SK-N-MC (cell line): ENCODE measurements at regions not wholly inside any gene's neighbourhood (a gene's known extent, or its start where the extent isn't known, plus 50 kb on each side); places are given as distances from the start of the nearest gene placed in this dataset.

ENCODE experiments used
- DNase-seq: peaks from one replicate; pipeline ENCODE4 v3.0.0-alpha.2; 2011; ENCODE audit warnings: low read depth, low spot score
- H3K27ac ChIP-seq: fragments of 200-600 bp; sonication (generic); 2 replicates; pipeline ENCODE4 v1.5.1; 2016; ENCODE audit warnings: mixed run types
- H3K36me3 ChIP-seq: fragments of 200-600 bp; sonication (generic); 2 replicates; pipeline ENCODE4 v1.6.1; 2017; ENCODE audit warnings: antibody characterized with exemption, low read length, mixed read lengths; ENCODE audit not compliant: insufficient read depth
- H3K4me3 ChIP-seq: fragments of 200-600 bp; sonication (generic); 2 replicates; pipeline ENCODE4 v1.5.1; 2016
- H3K9ac ChIP-seq: fragments of 200-600 bp; sonication (generic); 2 replicates; pipeline ENCODE4 v1.8.0; 2017; ENCODE audit warnings: mixed run types, mixed read lengths; ENCODE audit not compliant: insufficient read length
- H3K9me3 ChIP-seq: fragments of 200-600 bp; sonication (generic); 2 replicates; pipeline ENCODE4 v1.6.1; 2017; ENCODE audit warnings: low read depth, mild to moderate bottlenecking, antibody characterized with exemption, low read length, moderate library complexity, mixed read lengths
- EZH2 ChIP-seq: fragments of 200-600 bp; sonication (generic); IDR thresholded peaks from one replicate; pipeline ENCODE4 v1.6.1; 2017; ENCODE audit warnings: antibody characterized with exemption
- FOXP2 ChIP-seq: optimal IDR thresholded peaks from 2 replicates; pipeline ENCODE3; 2011; ENCODE audit warnings: mild to moderate bottlenecking, moderate library complexity; ENCODE audit not compliant: insufficient read depth; ENCODE audit errors: extremely low read length, control extremely low read depth
- POLR2AphosphoS5 ChIP-seq: IDR thresholded peaks from 2 replicates; pipeline ENCODE4 v1.6.1; 2012; ENCODE audit warnings: mild to moderate bottlenecking, low read depth, low read length, borderline replicate concordance

GRCh38 chr5:4078544-4078943 lies 482.9 kb downstream of the IRX1 start:
- Histone ChIP-seq H3K4me3 (no peak overlapping the region), H3K27ac (no peak overlapping the region), H3K9ac (no peak overlapping the region), H3K36me3 (no peaks in the 10 kb centered on the region), H3K9me3 (no peaks in the 10 kb centered on the region)
- no peak for TF ChIP-seq POLR2AphosphoS5
- no peak for TF ChIP-seq FOXP2
- TF ChIP-seq EZH2: no peak
- DNase-seq: no peak

- no peak overlapping the region for H3K9ac ChIP-seq
- no peak for DNase-seq
- H3K9me3 ChIP-seq: no peaks in the 10 kb centered on the region
- H3K27ac ChIP-seq: no peak overlapping the region
- H3K4me3 ChIP-seq: no peak overlapping the region
- H3K36me3 ChIP-seq: no peaks in the 10 kb centered on the region
- TF ChIP-seq POLR2AphosphoS5: no peak
- no peak for TF ChIP-seq FOXP2
- TF ChIP-seq EZH2: no peak
Observed at GRCh38 chr5:4079831-4080230, 484.2 kb downstream of the IRX1 start.

- no peaks in the 10 kb centered on the region for H3K36me3 ChIP-seq
- no peak for DNase-seq
Observed at GRCh38 chr5:4080370-4080769, 484.7 kb downstream of the IRX1 start.

GRCh38 chr5:4081059-4081458 lies 485.4 kb downstream of the IRX1 start:
- Histone ChIP-seq H3K9ac (no peak overlapping the region), H3K4me3 (no peak overlapping the region), H3K9me3 (no peaks in the 10 kb centered on the region), H3K36me3 (no peaks in the 10 kb centered on the region), H3K27ac (no peak overlapping the region)
- no peak for TF ChIP-seq EZH2
- TF ChIP-seq POLR2AphosphoS5: no peak
- no peak for TF ChIP-seq FOXP2
- no peak for DNase-seq

More at GRCh38 chr5:4080370-4080769, 484.7 kb downstream of the IRX1 start:
- H3K9ac ChIP-seq: no peak overlapping the region
- TF ChIP-seq FOXP2: no peak
- no peak for TF ChIP-seq EZH2
- TF ChIP-seq POLR2AphosphoS5: no peak
- no peak overlapping the region for H3K4me3 ChIP-seq
- H3K27ac ChIP-seq: no peak overlapping the region
- H3K9me3 ChIP-seq: no peaks in the 10 kb centered on the region

GRCh38 chr5:4081466-4081865 lies 485.8 kb downstream of the IRX1 start:
- no peak for DNase-seq

GRCh38 chr5:4082966-4083564 lies 487.4 kb downstream of the IRX1 start:
- no peak for DNase-seq
- no peaks in the 10 kb centered on the region for H3K9me3 ChIP-seq
- no peaks in the 10 kb centered on the region for H3K36me3 ChIP-seq
- no peak overlapping the region for H3K27ac ChIP-seq
- TF ChIP-seq FOXP2 (no peak), POLR2AphosphoS5 (no peak), EZH2 (no peak)
- H3K4me3 ChIP-seq: no peak overlapping the region
- H3K9ac ChIP-seq: no peak overlapping the region

More at GRCh38 chr5:4081466-4081865, 485.8 kb downstream of the IRX1 start:
- no peaks in the 10 kb centered on the region for H3K9me3 ChIP-seq
- H3K36me3 ChIP-seq: no peaks in the 10 kb centered on the region
- H3K4me3 ChIP-seq: no peak overlapping the region
- H3K27ac ChIP-seq: no peak overlapping the region
- TF ChIP-seq EZH2 (no peak), FOXP2 (no peak), POLR2AphosphoS5 (no peak)
- no peak overlapping the region for H3K9ac ChIP-seq

- no peak for TF ChIP-seq POLR2AphosphoS5
- no peak for TF ChIP-seq FOXP2
- no peak for TF ChIP-seq EZH2
- Histone ChIP-seq H3K9me3 (no peaks in the 10 kb centered on the region), H3K36me3 (no peaks in the 10 kb centered on the region), H3K9ac (no peak overlapping the region), H3K4me3 (no peak overlapping the region), H3K27ac (no peak overlapping the region)
- DNase-seq: no peak
Observed at GRCh38 chr5:4083591-4084337, 488.1 kb downstream of the IRX1 start.

GRCh38 chr5:4086081-4086480 lies 490.4 kb downstream of the IRX1 start:
- no peak for TF ChIP-seq FOXP2
- TF ChIP-seq POLR2AphosphoS5: no peak
- TF ChIP-seq EZH2: no peak
- Histone ChIP-seq H3K9ac (no peak overlapping the region), H3K9me3 (no peaks in the 10 kb centered on the region), H3K27ac (no peak overlapping the region), H3K36me3 (no peaks in the 10 kb centered on the region), H3K4me3 (no peak overlapping the region)
- no peak for DNase-seq

GRCh38 chr5:4087110-4087509 lies 491.5 kb downstream of the IRX1 start:
- H3K9me3 ChIP-seq: no peaks in the 10 kb centered on the region
- no peak overlapping the region for H3K27ac ChIP-seq
- no peak for DNase-seq
- no peak overlapping the region for H3K4me3 ChIP-seq
- H3K9ac ChIP-seq: no peak overlapping the region
- no peak for TF ChIP-seq POLR2AphosphoS5
- TF ChIP-seq FOXP2: no peak
- no peak for TF ChIP-seq EZH2
- no peaks in the 10 kb centered on the region for H3K36me3 ChIP-seq

- TF ChIP-seq EZH2 (no peak), FOXP2 (no peak), POLR2AphosphoS5 (no peak)
- H3K4me3 ChIP-seq: no peak overlapping the region
Observed at GRCh38 chr5:4089087-4089486, 493.5 kb downstream of the IRX1 start.

More at GRCh38 chr5:4089087-4089486, 493.5 kb downstream of the IRX1 start:
- DNase-seq: no peak
- H3K9ac ChIP-seq: no peak overlapping the region
- no peak overlapping the region for H3K27ac ChIP-seq
- H3K36me3 ChIP-seq: no peaks in the 10 kb centered on the region
- no peaks in the 10 kb centered on the region for H3K9me3 ChIP-seq
